ENCODE measurements at regions not wholly inside any gene's neighbourhood (a gene's known extent, or its start where the extent isn't known, plus 50 kb on each side); places are given as distances from the start of the nearest gene placed in this dataset.

- no peak overlapping the region for H3K4me2 ChIP-seq (ENCODE audit: low read length)
- no peaks in the 10 kb centered on the region for H3K9me2 ChIP-seq (replicated peaks; ENCODE audit: control insufficient read depth, low read length)
- peaks cover 61% of the 10 kb centered on the region for H3K9me3 ChIP-seq (ENCODE audit: control insufficient read depth, insufficient read depth, low read length)
- no peak overlapping the region for H3K27ac ChIP-seq (ENCODE audit: low read depth, low read length)
- H3K79me2 ChIP-seq (ENCODE audit: control insufficient read depth, low read length) = no peaks in the 10 kb centered on the region
- no peaks in the 10 kb centered on the region for H3F3A ChIP-seq (ENCODE audit: control insufficient read depth, insufficient read depth)
- H3K27me3 ChIP-seq (ENCODE audit: control insufficient read depth, low read length) = no peaks in the 10 kb centered on the region
- H3K36me3 ChIP-seq (ENCODE audit: control insufficient read depth, low read length) = no peaks in the 10 kb centered on the region
- no peaks in the 10 kb centered on the region for H3K4me1 ChIP-seq (ENCODE audit: control insufficient read depth, low read length)
- H4K20me1 ChIP-seq (ENCODE audit: control insufficient read depth, insufficient read depth, low read depth, low read length) = no peaks in the 10 kb centered on the region
- no peak overlapping the region for H3K4me3 ChIP-seq (ENCODE audit: low read length)
- TF ChIP-seq EZH2phosphoT487 (IDR thresholded peaks at IDR 0.05; ENCODE audit: borderline replicate concordance, low read length) (no peak), CTCF (IDR thresholded peaks at IDR 0.05; ENCODE audit: low read depth, low read length, poor library complexity, severe bottlenecking) (no peak)
These were observed 2563.7 kb upstream of the TPTE start for GRCh38 chr21:7957713-7958064.

Data from DOHH2 (cell line).